Skeletal muscle satellite cell (primary cell): ENCODE measurements at regions not wholly inside any gene's neighbourhood (a gene's known extent, or its start where the extent isn't known, plus 50 kb on each side); places are given as distances from the start of the nearest gene placed in this dataset.
A peak's percentile ranks its signal among the peaks of the same experiment; 100 is the strongest.

Source experiments
- H3K27me3 ChIP-seq: 2 replicates; pipeline ENCODE4 v1.7.0; 2013; ENCODE audit warnings: low read length; ENCODE audit not compliant: control insufficient read depth, insufficient read depth
- H3K36me3 ChIP-seq: 2 replicates; pipeline ENCODE4 v1.7.0; 2013; ENCODE audit warnings: mild to moderate bottlenecking, control low read depth, low read length; ENCODE audit not compliant: insufficient read depth
- H3K4me1 ChIP-seq: 2 replicates; pipeline ENCODE4 v1.7.0; 2013; ENCODE audit warnings: low read length; ENCODE audit not compliant: control insufficient read depth, insufficient read depth
- H3K4me2 ChIP-seq: 2 replicates; pipeline ENCODE4 v1.7.0; 2013; ENCODE audit warnings: mild to moderate bottlenecking, low read length
- H3K4me3 ChIP-seq: 2 replicates; pipeline ENCODE4 v1.7.0; 2013; ENCODE audit warnings: low read length
- H3K9ac ChIP-seq: 2 replicates; pipeline ENCODE4 v1.7.0; 2013; ENCODE audit warnings: mild to moderate bottlenecking, low read depth, low read length, moderate library complexity
- H3K9me3 ChIP-seq: replicated peaks from 2 replicates; pipeline ENCODE4 v1.7.0; 2013; ENCODE audit warnings: mild to moderate bottlenecking, control low read depth, low read length

DNA sequence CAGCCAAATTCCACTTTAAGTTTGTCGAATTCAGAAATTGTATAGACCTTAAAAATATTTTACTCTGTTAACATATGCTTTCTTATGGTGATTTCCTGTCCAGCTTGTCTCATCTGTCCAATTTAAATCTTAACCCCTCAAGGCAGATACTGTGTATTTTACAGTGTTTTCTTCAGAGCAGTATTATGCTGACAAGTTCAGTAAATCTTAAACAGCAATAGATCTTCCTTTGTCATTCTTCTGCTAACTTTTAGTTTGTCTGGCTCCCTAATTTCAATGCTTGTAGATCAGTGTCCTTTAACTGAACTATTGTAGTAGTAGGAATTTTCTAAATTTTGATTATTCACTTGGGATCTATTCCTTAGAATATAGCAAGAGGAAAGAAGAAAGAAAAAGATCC lies 52.8 kb upstream of the MEIS1 start:
- Histone ChIP-seq H3K9me3 (no peaks in the 10 kb centered on the region), H3K36me3 (no peaks in the 10 kb centered on the region), H3K27me3 (peaks cover 22% of the 10 kb centered on the region), H3K4me1 (no peaks in the 10 kb centered on the region), H3K9ac (no peak overlapping the region), H3K4me2 (no peak overlapping the region), H3K4me3 (no peak overlapping the region)

DNA sequence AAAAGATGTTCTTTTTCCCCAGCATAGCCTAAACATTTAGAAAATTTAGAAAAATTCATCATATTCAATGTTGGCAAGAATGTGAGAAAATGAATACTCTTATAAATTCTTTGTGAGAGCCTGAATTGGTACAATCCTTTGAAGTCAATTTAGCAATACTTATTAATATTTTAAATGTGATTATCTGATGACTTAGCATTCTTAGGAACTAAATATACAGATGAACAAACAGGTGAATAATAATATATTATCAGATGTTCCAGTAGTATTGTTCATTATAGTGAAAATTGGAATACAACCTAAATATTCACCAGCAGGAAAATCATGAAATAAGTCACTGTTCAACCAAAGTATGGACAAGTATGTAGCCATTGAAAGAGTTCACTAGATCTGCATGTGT lies 55.5 kb upstream of the MEIS1 start:
- Histone ChIP-seq H3K27me3 (peaks cover 33% of the 10 kb centered on the region), H3K4me1 (no peaks in the 10 kb centered on the region), H3K36me3 (no peaks in the 10 kb centered on the region), H3K4me3 (no peak overlapping the region), H3K9me3 (no peaks in the 10 kb centered on the region), H3K9ac (no peak overlapping the region), H3K4me2 (no peak overlapping the region)

DNA sequence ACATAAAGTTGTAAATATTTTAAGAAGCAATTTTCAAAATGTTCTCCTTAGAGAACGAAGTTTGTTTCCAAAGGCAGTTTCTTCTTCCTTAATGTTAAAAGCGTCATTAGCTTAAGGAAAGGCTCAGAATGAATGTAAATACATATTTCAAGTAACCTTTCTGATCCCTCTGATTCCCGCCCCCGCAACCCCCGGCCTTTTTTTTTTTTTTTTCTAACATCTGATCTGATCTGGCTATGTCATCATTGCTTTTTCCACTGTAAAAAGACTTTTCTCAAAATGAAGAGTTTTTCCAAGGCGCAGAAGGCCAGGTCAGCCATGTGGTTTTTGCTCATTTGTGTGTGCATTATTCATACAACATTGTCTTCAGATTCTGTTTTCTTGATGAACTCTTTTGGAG lies 57.1 kb upstream of the MEIS1 start:
- Histone ChIP-seq H3K9me3 (no peaks in the 10 kb centered on the region), H3K4me1 (no peaks in the 10 kb centered on the region), H3K4me2 (no peak overlapping the region), H3K27me3 (peaks cover 40% of the 10 kb centered on the region), H3K9ac (no peak overlapping the region), H3K4me3 (no peak overlapping the region), H3K36me3 (no peaks in the 10 kb centered on the region)

DNA sequence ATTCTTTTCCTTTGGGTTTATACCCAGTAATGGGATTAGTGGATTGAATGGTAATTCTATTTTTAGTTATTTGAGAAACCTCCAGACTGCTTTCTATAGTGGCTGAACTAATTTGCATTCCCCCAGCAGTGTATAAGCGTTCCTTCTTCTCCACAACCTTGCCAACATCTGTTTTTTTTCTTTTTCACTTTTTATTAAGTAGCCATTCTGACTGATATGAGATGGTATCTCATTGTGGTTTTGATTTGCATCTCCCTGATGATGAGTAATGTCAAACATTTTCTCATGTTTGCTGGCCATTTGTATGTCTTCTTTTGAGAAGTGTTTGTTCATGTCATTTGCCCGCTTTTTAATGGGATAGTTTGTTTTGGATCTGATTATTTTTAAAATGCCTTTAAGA lies 64.1 kb upstream of the MEIS1 start:
- Histone ChIP-seq H3K36me3 (no peaks in the 10 kb centered on the region), H3K4me3 (no peak overlapping the region), H3K27me3 (peaks cover 51% of the 10 kb centered on the region), H3K4me2 (no peak overlapping the region), H3K4me1 (no peaks in the 10 kb centered on the region), H3K9me3 (no peaks in the 10 kb centered on the region), H3K9ac (no peak overlapping the region)

DNA sequence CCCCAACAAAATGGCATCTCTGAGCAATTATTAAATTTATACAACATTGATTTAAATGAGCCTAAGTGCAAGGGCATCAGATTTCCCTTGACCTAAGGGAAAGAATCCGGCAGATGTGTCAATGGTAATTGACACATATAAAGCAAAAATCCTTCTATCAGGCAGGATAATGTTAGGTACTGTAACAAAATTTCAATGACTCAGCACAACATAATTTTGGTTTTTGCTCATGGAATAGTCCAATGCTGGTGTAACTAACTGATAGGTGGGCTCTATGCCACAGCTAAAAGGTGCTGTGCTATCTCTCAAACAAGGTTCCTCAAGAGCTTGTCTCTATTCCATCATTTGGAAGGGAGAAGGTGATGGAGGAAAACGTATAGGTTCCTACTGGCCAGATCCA lies 68.3 kb upstream of the MEIS1 start:
- H3K4me3 ChIP-seq, result no peak overlapping the region
- H3K27me3 ChIP-seq, result peaks cover 44% of the 10 kb centered on the region
- no peaks in the 10 kb centered on the region for H3K36me3 ChIP-seq
- H3K9ac ChIP-seq, result no peak overlapping the region
- no peaks in the 10 kb centered on the region for H3K9me3 ChIP-seq
- H3K4me2 ChIP-seq, result no peak overlapping the region
- H3K4me1 ChIP-seq, result peaks cover 9% of the 10 kb centered on the region

DNA sequence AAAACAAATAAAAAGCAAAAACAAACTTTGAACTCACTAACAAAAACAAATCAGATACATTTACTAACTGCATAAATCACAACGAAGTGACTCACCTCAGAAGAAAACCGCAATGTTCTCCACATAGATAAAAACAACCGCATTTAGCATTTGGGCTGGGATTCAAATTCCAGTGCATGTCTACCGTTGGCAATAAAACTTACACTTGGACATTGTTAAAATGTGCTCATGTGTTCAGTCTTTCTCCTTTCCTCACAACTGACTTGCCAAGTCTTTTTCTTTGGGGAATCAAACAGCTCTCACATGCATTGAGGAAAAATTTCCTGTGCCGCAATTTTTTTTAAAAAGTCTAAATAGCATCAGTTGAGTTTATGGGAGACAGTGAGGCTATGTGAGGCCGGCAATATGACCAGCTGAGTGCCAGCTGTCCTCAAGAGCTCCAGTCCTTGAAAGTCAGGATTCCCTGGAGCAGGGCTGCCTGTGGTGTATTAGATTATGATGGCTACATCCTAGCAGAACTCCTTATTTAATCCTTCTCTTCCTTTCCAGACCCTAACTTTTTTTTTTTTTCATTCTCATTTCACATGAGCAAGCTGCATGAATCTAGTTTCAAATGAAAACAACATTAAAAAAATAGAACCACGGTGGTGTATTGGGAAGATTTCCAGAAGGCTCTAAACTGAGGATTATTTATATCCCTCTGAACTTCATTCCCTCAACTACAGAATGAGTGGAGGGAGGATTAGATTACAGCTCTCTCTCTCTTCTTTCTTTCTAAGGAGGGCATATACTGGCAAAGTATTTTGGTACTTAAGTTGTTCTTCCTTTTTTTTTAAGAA lies 70.2 kb upstream of the MEIS1 start:
- Histone ChIP-seq H3K4me1 (peaks cover 9% of the 10 kb centered on the region), H3K9me3 (no peaks in the 10 kb centered on the region), H3K4me2 (peak overlapping the region; percentile 7), H3K36me3 (no peaks in the 10 kb centered on the region), H3K9ac (no peak overlapping the region), H3K27me3 (peaks cover 49% of the 10 kb centered on the region), H3K4me3 (no peak overlapping the region)

DNA sequence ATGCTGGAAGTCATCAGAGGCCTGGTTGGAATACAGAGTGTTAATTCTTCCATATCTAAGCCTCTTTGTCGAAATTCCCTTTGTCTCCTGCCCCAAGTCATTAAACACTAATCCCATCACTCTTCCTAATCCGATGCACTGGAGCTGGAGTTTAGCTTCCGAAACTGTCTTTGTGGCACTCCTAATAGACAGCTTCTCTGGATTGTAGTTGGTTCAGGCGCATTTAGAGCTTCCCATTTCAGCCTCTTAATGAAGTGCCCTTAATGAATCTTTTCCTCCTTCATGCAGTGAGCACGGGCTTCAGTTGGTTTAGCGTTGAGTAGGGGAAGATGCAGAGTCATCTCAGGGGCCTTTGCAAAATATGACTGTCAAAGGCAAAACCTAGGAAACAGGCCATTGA lies 72.2 kb upstream of the MEIS1 start:
- H3K4me2 ChIP-seq, result no peak overlapping the region
- no peaks in the 10 kb centered on the region for H3K9me3 ChIP-seq
- no peaks in the 10 kb centered on the region for H3K36me3 ChIP-seq
- no peak overlapping the region for H3K9ac ChIP-seq
- H3K27me3 ChIP-seq, result peaks cover 49% of the 10 kb centered on the region
- peaks cover 9% of the 10 kb centered on the region for H3K4me1 ChIP-seq
- H3K4me3 ChIP-seq, result no peak overlapping the region

DNA sequence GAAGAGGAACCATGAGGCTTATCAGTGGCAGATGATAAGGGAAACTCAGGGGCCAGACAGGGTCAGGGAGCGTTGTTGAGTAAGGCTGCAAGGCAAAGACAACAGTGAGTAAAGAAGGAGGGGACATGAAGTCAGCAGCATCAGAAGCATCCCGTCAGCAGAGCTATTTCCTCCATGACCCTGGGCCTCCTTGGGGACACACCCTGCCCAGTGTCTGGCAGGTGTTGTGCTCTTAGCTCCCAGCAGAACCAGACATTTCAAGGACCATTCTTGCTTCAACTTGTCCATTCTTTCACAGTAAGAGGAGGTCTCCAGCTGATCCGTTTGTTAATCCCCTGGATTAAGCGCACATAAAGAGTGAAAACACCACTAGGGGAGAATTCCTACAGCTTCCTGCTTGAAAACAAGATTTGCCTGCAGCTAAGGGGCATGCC lies 88.7 kb upstream of the MEIS1 start:
- Histone ChIP-seq H3K9me3 (no peaks in the 10 kb centered on the region), H3K4me1 (no peaks in the 10 kb centered on the region), H3K4me2 (no peak overlapping the region), H3K4me3 (no peak overlapping the region), H3K9ac (no peak overlapping the region), H3K27me3 (peaks cover 2% of the 10 kb centered on the region), H3K36me3 (no peaks in the 10 kb centered on the region)

DNA sequence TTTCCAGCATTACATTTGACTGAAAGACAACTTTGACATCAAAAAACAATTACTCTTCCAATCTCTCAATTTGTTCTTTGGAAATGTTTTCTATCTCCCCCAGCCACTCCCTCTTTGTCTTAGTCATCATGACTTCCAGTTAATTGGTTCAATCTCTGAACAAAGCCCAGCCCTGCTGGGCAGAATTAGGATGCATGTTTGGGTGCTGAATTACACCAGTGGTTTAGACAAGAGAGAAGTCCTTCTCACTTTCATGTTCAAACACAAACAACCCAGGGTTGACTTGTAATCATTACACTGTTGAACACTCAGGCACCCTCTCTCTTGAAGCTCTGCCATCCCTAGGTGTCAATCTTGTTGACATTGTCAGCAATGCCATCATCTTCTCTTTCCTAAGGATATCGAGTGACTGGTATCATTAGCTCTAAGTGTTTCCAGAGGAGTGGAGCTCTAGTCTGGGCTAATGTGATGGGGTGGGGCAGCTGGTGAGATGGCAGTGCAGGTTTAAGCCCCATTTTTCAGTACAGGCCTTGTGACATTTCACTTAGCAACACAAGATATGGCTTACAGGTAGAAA lies 90.8 kb upstream of the MEIS1 start:
- H3K4me3 ChIP-seq, result no peak overlapping the region
- H3K27me3 ChIP-seq, result peaks cover 2% of the 10 kb centered on the region
- H3K4me1 ChIP-seq, result no peaks in the 10 kb centered on the region

DNA sequence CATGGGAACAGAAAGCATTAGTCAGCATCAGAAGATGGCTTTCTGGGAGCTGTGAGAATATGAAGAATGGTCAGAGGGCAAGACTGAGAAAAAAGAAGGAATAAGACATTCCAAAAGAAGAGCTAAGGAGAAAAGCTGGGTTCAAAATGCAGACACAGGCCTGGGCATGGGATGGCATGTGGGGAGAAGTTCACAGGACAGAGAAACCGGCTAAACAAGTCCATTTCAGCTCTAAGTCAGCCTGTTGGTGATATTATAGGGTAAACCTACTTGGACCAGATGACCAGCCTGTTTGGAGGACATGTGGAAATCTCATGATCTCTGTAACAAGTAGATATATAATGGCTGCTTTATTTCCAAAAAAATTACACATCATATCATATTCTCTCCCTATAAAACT lies 91.7 kb upstream of the MEIS1 start:
- Histone ChIP-seq H3K4me3 (no peak overlapping the region), H3K36me3 (no peaks in the 10 kb centered on the region), H3K4me1 (no peaks in the 10 kb centered on the region), H3K4me2 (no peak overlapping the region), H3K27me3 (peaks cover 2% of the 10 kb centered on the region), H3K9me3 (no peaks in the 10 kb centered on the region), H3K9ac (no peak overlapping the region)

More for the DNA sequence above, 90.8 kb upstream of the MEIS1 start:
- H3K36me3 ChIP-seq, result no peaks in the 10 kb centered on the region
- H3K4me2 ChIP-seq, result no peak overlapping the region
- no peak overlapping the region for H3K9ac ChIP-seq
- no peaks in the 10 kb centered on the region for H3K9me3 ChIP-seq

DNA sequence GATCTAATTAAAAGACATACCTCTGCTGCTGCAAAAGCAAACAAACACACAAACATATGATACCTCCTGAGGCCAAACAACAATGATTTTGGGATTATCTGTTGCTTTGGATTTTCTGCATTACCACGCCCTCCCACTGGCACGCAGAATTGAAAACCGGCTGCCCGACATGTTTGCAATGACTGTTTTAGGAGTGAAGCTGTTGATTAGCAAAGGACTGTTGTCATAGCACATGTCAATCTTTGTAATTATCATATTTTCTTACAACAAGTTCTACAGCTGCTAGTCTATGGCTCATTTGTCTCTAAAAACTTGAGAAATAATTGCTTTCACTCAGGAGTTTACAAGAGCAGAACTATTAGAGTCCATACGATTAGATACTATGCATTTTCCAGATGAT lies 94.4 kb upstream of the MEIS1 start:
- no peaks in the 10 kb centered on the region for H3K27me3 ChIP-seq
- H3K9me3 ChIP-seq, result no peaks in the 10 kb centered on the region
- H3K9ac ChIP-seq, result no peak overlapping the region
- H3K4me3 ChIP-seq, result no peak overlapping the region
- no peaks in the 10 kb centered on the region for H3K36me3 ChIP-seq
- H3K4me1 ChIP-seq, result no peaks in the 10 kb centered on the region
- no peak overlapping the region for H3K4me2 ChIP-seq
